Femur (tissue), 1 donor: ENCODE measurements at regions not wholly inside any gene's neighbourhood (a gene's known extent, or its start where the extent isn't known, plus 50 kb on each side); places are given as distances from the start of the nearest gene placed in this dataset.

Source experiments
- DNase-seq: peaks from one replicate; pipeline ENCODE4 v3.0.0-alpha.2; 2017

GRCh38 chr2:151029406-151030157 lies 232.1 kb downstream of the RBM43 start:
- DNase-seq: no peak

- no peak for DNase-seq
Measured at GRCh38 chr2:151028691-151029176, 232.9 kb downstream of the RBM43 start.

- DNase-seq: no peak
Measured at GRCh38 chr2:151027151-151027550, 234.5 kb downstream of the RBM43 start.

GRCh38 chr2:151025816-151026215 lies 235.8 kb downstream of the RBM43 start:
- no peak for DNase-seq

- no peak for DNase-seq
Measured at GRCh38 chr2:151024696-151025251, 236.9 kb downstream of the RBM43 start.

GRCh38 chr2:151021747-151022452 lies 239.8 kb downstream of the RBM43 start:
- no peak for DNase-seq

GRCh38 chr2:151020411-151020810 lies 241.3 kb downstream of the RBM43 start:
- DNase-seq: no peak

GRCh38 chr2:151009437-151010175 lies 252.1 kb downstream of the RBM43 start:
- DNase-seq: no peak

- DNase-seq: peak; percentile 67
Measured at GRCh38 chr2:151007365-151007764, 254.3 kb downstream of the RBM43 start.

GRCh38 chr2:151002959-151003600 lies 258.6 kb downstream of the RBM43 start:
- DNase-seq: no peak

- DNase-seq: no peak
Measured at GRCh38 chr2:150997702-150998440, 263.8 kb downstream of the RBM43 start.

- no peak for DNase-seq
Measured at GRCh38 chr2:150997066-150997465, 264.6 kb downstream of the RBM43 start.

GRCh38 chr2:150994076-150994475 lies 267.6 kb downstream of the RBM43 start:
- no peak for DNase-seq

GRCh38 chr2:150989969-150990368 lies 271.7 kb downstream of the RBM43 start:
- DNase-seq: no peak

GRCh38 chr2:150985741-150986140 lies 275.9 kb downstream of the RBM43 start:
- no peak for DNase-seq

GRCh38 chr2:150983314-150983897 lies 278.3 kb downstream of the RBM43 start:
- peak; percentile 37 for DNase-seq

- DNase-seq: no peak
Measured at GRCh38 chr2:150981826-150982225, 279.8 kb downstream of the RBM43 start.

- DNase-seq: no peak
Measured at GRCh38 chr2:150978053-150978452, 283.6 kb downstream of the RBM43 start.

- DNase-seq: no peak
Measured at GRCh38 chr2:150977296-150977695, 284.4 kb downstream of the RBM43 start.

- no peak for DNase-seq
Measured at GRCh38 chr2:150976604-150977003, 285.1 kb downstream of the RBM43 start.

- DNase-seq: no peak
Measured at GRCh38 chr2:150974864-150975263, 286.8 kb downstream of the RBM43 start.

- DNase-seq: no peak
Measured at GRCh38 chr2:150974234-150974633, 287.4 kb downstream of the RBM43 start.
